HG02798 (cell line): ENCODE measurements at regions not wholly inside any gene's neighbourhood (a gene's known extent, or its start where the extent isn't known, plus 50 kb on each side); places are given as distances from the start of the nearest gene placed in this dataset.

Experiments
- ATAC-seq: cut with Tn5 transposase; IDR thresholded peaks from one replicate; pipeline ENCODE4 v1.9.1; 2021; ENCODE audit warnings: mild to moderate bottlenecking; ENCODE audit not compliant: unreplicated experiment, poor library complexity

GRCh38 chr5:28557114-28557513 is 1518.7 kb upstream of the CDH9 start:
- no peak for ATAC-seq

- ATAC-seq, result no peak
Observed at GRCh38 chr5:28549588-28549987, 1511.2 kb upstream of the CDH9 start.

GRCh38 chr5:28548856-28549255 is 1510.5 kb upstream of the CDH9 start:
- no peak for ATAC-seq

GRCh38 chr5:28544501-28544900 is 1506.1 kb upstream of the CDH9 start:
- ATAC-seq, result no peak

GRCh38 chr5:28543473-28544098 is 1505.2 kb upstream of the CDH9 start:
- no peak for ATAC-seq

- no peak for ATAC-seq
Observed at GRCh38 chr5:28542987-28543386, 1504.6 kb upstream of the CDH9 start.

- ATAC-seq, result no peak
Observed at GRCh38 chr5:28523888-28524635, 1485.7 kb upstream of the CDH9 start.

GRCh38 chr5:28523416-28523815 is 1485.0 kb upstream of the CDH9 start:
- no peak for ATAC-seq

GRCh38 chr5:28517691-28518090 is 1479.3 kb upstream of the CDH9 start:
- ATAC-seq, result no peak

GRCh38 chr5:28516722-28517121 is 1478.3 kb upstream of the CDH9 start:
- no peak for ATAC-seq

- no peak for ATAC-seq
Observed at GRCh38 chr5:28512648-28513047, 1474.3 kb upstream of the CDH9 start.

GRCh38 chr5:28505121-28505520 is 1466.7 kb upstream of the CDH9 start:
- no peak for ATAC-seq

GRCh38 chr5:28500511-28500910 is 1462.1 kb upstream of the CDH9 start:
- no peak for ATAC-seq

GRCh38 chr5:28499766-28500290 is 1461.4 kb upstream of the CDH9 start:
- no peak for ATAC-seq

GRCh38 chr5:28495876-28496275 is 1457.5 kb upstream of the CDH9 start:
- ATAC-seq, result no peak

- no peak for ATAC-seq
Observed at GRCh38 chr5:28493456-28493855, 1455.1 kb upstream of the CDH9 start.

GRCh38 chr5:28488752-28489151 is 1450.4 kb upstream of the CDH9 start:
- ATAC-seq, result no peak

- no peak for ATAC-seq
Observed at GRCh38 chr5:28483327-28484025, 1445.1 kb upstream of the CDH9 start.

GRCh38 chr5:28473531-28474107 is 1435.2 kb upstream of the CDH9 start:
- no peak for ATAC-seq

- no peak for ATAC-seq
Observed at GRCh38 chr5:28468166-28468565, 1429.8 kb upstream of the CDH9 start.

- no peak for ATAC-seq
Observed at GRCh38 chr5:28463728-28464127, 1425.3 kb upstream of the CDH9 start.
